Suprapubic skin (tissue), 4 donors: ENCODE measurements at regions not wholly inside any gene's neighbourhood (a gene's known extent, or its start where the extent isn't known, plus 50 kb on each side); places are given as distances from the start of the nearest gene placed in this dataset.
"Not testable (repeated sequence)": the region's sequence is repeated elsewhere in the genome, so short reads cannot be mapped to it uniquely, and the experiment has no call there.

ENCODE experiments used
- DNase-seq, 2 donors: peaks; one replicate each; pipeline ENCODE4 v3.0.0-alpha.2; 2019; ENCODE audit warnings: low spot score in 2 of 2
- H3K27ac ChIP-seq: fragments of 200-600 bp; sonication (generic); one replicate; pipeline ENCODE4 v1.5.1; 2019
- H3K27me3 ChIP-seq: fragments of 200-600 bp; sonication (generic); one replicate; pipeline ENCODE4 v1.5.1; 2019
- H3K36me3 ChIP-seq: fragments of 200-600 bp; sonication (generic); one replicate; pipeline ENCODE4 v1.5.1; 2019
- H3K4me1 ChIP-seq: fragments of 200-600 bp; sonication (generic); one replicate; pipeline ENCODE4 v1.5.1; 2019
- H3K4me3 ChIP-seq: fragments of 200-600 bp; sonication (generic); one replicate; pipeline ENCODE4 v1.5.1; 2019; ENCODE audit warnings: mild to moderate bottlenecking
- H3K9me3 ChIP-seq: fragments of 200-600 bp; sonication (generic); one replicate; pipeline ENCODE4 v1.5.1; 2019
- CTCF ChIP-seq, 2 donors: fragments of 200-600 bp in 1 of 2; fragments of 450-650 bp in 1 of 2; sonication (generic) in 1 of 2; IDR thresholded peaks; one replicate each; pipeline ENCODE4 v1.5.1; 2016 to 2019; ENCODE audit warnings: antibody characterized with exemption in 2 of 2, mild to moderate bottlenecking in 1 of 2, moderate library complexity in 1 of 2
- EP300 ChIP-seq: sonication (generic); formaldehyde crosslinking; IDR thresholded peaks from one replicate; pipeline ENCODE4 v1.6.1; 2017; ENCODE audit warnings: antibody characterized with exemption
- POLR2A ChIP-seq, 2 donors: fragments of 450-650 bp; IDR thresholded peaks; one replicate each; pipeline ENCODE4 v1.6.1; 2017; ENCODE audit warnings: antibody characterized with exemption in 2 of 2, mild to moderate bottlenecking in 2 of 2, moderate library complexity in 2 of 2
- POLR2AphosphoS5 ChIP-seq, 3 donors: sonication (generic); formaldehyde crosslinking; IDR thresholded peaks; one replicate each; pipeline ENCODE4 v1.6.1; 2017; ENCODE audit warnings: antibody characterized with exemption in 3 of 3
- WGBS: methylation state at CpG from one replicate; pipeline ENCODE4 v1.1.5; 2018; 5-methylcytosine and 5-hydroxymethylcytosine counted together

- DNase-seq: no peak
- Histone ChIP-seq H3K36me3 (no peaks in the 10 kb centered on the region), H3K4me3 (no peak overlapping the region), H3K9me3 (no peaks in the 10 kb centered on the region), H3K27me3 (no peaks in the 10 kb centered on the region), H3K4me1 (no peaks in the 10 kb centered on the region), H3K27ac (no peak overlapping the region)
- TF ChIP-seq POLR2AphosphoS5 (IDR thresholded peaks at IDR 0.05) (no peak), EP300 (no peak), CTCF (IDR thresholded peaks at IDR 0.05) (no peak), POLR2A (IDR thresholded peaks at IDR 0.05) (no peak)
- 41% methylated on average over 5 of the region's 5 CpGs for WGBS
These were observed 94.0 kb upstream of the UMPS start for GRCh38 chr3:124636101-124636862.

- no peaks in the 10 kb centered on the region for H3K9me3 ChIP-seq
- no peak overlapping the region for H3K4me3 ChIP-seq
- H3K36me3 ChIP-seq: no peaks in the 10 kb centered on the region
- WGBS: 85% methylated on average over 4 of the region's 4 CpGs
- H3K27me3 ChIP-seq: no peaks in the 10 kb centered on the region
- no peak for DNase-seq
- no peak for TF ChIP-seq POLR2AphosphoS5 (IDR thresholded peaks at IDR 0.05)
- no peak for TF ChIP-seq CTCF (IDR thresholded peaks at IDR 0.05)
- no peak for TF ChIP-seq POLR2A (IDR thresholded peaks at IDR 0.05)
- no peak for TF ChIP-seq EP300
- no peak overlapping the region for H3K27ac ChIP-seq
- H3K4me1 ChIP-seq: no peaks in the 10 kb centered on the region
These were observed 93.4 kb upstream of the UMPS start for GRCh38 chr3:124636863-124637296.

- Histone ChIP-seq H3K4me1 (no peaks in the 10 kb centered on the region), H3K27ac (no peak overlapping the region), H3K36me3 (no peaks in the 10 kb centered on the region), H3K4me3 (no peak overlapping the region), H3K9me3 (no peaks in the 10 kb centered on the region), H3K27me3 (no peaks in the 10 kb centered on the region)
- WGBS: 82% methylated on average over 6 of the region's 6 CpGs
- TF ChIP-seq POLR2A (IDR thresholded peaks at IDR 0.05) (no peak), CTCF (IDR thresholded peaks at IDR 0.05) (no peak), EP300 (no peak), POLR2AphosphoS5 (IDR thresholded peaks at IDR 0.05) (no peak)
- no peak for DNase-seq
These were observed 90.6 kb upstream of the UMPS start for GRCh38 chr3:124639406-124640237.

GRCh38 chr3:124640635-124641306, 89.5 kb upstream of the UMPS start:
- Histone ChIP-seq H3K4me3 (no peak overlapping the region), H3K9me3 (no peaks in the 10 kb centered on the region), H3K27ac (no peak overlapping the region), H3K27me3 (no peaks in the 10 kb centered on the region), H3K4me1 (no peaks in the 10 kb centered on the region), H3K36me3 (no peaks in the 10 kb centered on the region)
- DNase-seq: no peak
- WGBS: 90% methylated on average over 9 of the region's 9 CpGs
- no peak for TF ChIP-seq CTCF (IDR thresholded peaks at IDR 0.05)
- no peak for TF ChIP-seq EP300
- TF ChIP-seq POLR2A (IDR thresholded peaks at IDR 0.05): no peak

- Histone ChIP-seq H3K36me3 (no peaks in the 10 kb centered on the region), H3K9me3 (no peaks in the 10 kb centered on the region), H3K4me1 (no peaks in the 10 kb centered on the region), H3K27me3 (no peaks in the 10 kb centered on the region), H3K27ac (no peak overlapping the region), H3K4me3 (no peak overlapping the region)
- TF ChIP-seq CTCF (IDR thresholded peaks at IDR 0.05) (no peak), EP300 (no peak), POLR2AphosphoS5 (IDR thresholded peaks at IDR 0.05) (no peak), POLR2A (IDR thresholded peaks at IDR 0.05) (no peak)
- 94% methylated on average over 6 of the region's 6 CpGs for WGBS
- DNase-seq: no peak
These were observed 86.8 kb upstream of the UMPS start for GRCh38 chr3:124643453-124643852.

- H3K4me3 ChIP-seq, H3K9me3 ChIP-seq, H3K36me3 ChIP-seq, H3K4me1 ChIP-seq, DNase-seq, H3K27ac ChIP-seq, H3K27me3 ChIP-seq: not testable (repeated sequence)
- 79% methylated on average over 4 of the region's 4 CpGs for WGBS
These were observed 84.1 kb upstream of the UMPS start for GRCh38 chr3:124646186-124646585.
